Ishikawa (cell line): ENCODE measurements at regions not wholly inside any gene's neighbourhood (a gene's known extent, or its start where the extent isn't known, plus 50 kb on each side); places are given as distances from the start of the nearest gene placed in this dataset.

Experiments
- CEBPB ChIP-seq: IDR thresholded peaks from 2 replicates; pipeline ENCODE4 v1.6.1; 2012
- EP300 ChIP-seq: IDR thresholded peaks from 2 replicates; pipeline ENCODE4 v1.6.1; 2012; ENCODE audit warnings: borderline replicate concordance
- NFIC ChIP-seq: IDR thresholded peaks from 2 replicates; pipeline ENCODE4 v1.6.1; 2012
- RAD21 ChIP-seq: IDR thresholded peaks from 2 replicates; pipeline ENCODE4 v1.6.1; 2012; ENCODE audit warnings: low read depth
- REST ChIP-seq: IDR thresholded peaks from 2 replicates; pipeline ENCODE4 v1.6.1; 2012; ENCODE audit warnings: low read depth, mild to moderate bottlenecking
- TAF1 ChIP-seq: IDR thresholded peaks from 2 replicates; pipeline ENCODE4 v1.6.1; 2012; ENCODE audit warnings: low read depth, mild to moderate bottlenecking
- YY1 ChIP-seq: IDR thresholded peaks from 2 replicates; pipeline ENCODE4 v1.6.1; 2012; ENCODE audit warnings: low read depth
- TF ChIP-seq, protein P1 (sequence below): IDR thresholded peaks from 2 replicates; pipeline ENCODE4 v1.6.1; 2012
- TF ChIP-seq, protein P2 (sequence below): IDR thresholded peaks from 2 replicates; pipeline ENCODE4 v1.6.1; 2012

DNA sequence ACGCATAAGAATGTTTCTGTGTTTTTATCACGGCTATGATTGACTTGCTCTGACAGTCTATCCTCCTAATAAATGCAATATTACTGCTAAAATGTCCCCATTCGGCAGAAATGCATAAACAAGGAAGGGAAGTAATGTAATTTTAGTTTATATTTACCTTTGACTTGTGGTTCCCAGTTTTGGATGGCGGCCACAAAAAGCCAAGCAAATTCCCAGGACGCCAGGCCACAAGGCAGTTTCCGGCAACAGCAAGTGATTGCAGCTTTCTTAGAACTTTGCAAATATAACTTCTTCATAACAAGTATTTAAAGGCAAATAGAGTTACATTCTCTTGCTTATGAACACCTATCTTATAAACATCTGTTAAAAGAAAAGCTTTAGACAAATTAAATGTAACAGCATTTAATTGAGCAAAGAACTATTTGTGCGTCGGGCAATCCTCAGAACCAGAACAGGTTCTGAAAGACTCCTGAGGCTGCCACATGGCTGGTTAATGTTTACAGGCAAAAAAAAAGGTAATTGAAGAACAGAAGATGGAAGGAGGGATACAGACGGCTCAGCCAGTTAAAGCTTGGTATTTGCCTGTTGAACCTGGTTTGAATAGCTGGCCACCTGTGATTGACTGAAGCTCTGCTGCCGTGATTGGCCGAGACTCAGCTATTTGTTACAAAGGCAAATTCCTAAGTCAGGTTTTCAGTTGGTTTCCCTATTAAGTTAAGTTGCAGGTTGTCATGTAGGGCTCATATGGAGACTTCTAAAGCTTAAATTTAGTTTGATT lies 80.8 kb downstream of the C21orf91 start:
- TF ChIP-seq NFIC (no peak), TAF1 (no peak), EP300 (no peak), REST (no peak), YY1 (no peak), RAD21 (no peak), CEBPB (no peak)
- TF ChIP-seq, protein P1, sequence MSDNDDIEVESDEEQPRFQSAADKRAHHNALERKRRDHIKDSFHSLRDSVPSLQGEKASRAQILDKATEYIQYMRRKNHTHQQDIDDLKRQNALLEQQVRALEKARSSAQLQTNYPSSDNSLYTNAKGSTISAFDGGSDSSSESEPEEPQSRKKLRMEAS: no peak
- TF ChIP-seq, protein P2, sequence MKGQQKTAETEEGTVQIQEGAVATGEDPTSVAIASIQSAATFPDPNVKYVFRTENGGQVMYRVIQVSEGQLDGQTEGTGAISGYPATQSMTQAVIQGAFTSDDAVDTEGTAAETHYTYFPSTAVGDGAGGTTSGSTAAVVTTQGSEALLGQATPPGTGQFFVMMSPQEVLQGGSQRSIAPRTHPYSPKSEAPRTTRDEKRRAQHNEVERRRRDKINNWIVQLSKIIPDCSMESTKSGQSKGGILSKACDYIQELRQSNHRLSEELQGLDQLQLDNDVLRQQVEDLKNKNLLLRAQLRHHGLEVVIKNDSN: no peak
